T47D (cell line): ENCODE measurements at regions not wholly inside any gene's neighbourhood (a gene's known extent, or its start where the extent isn't known, plus 50 kb on each side); places are given as distances from the start of the nearest gene placed in this dataset.
"Not testable (repeated sequence)": the region's sequence is repeated elsewhere in the genome, so short reads cannot be mapped to it uniquely, and the experiment has no call there.

Experiments
- DNase-seq, 2 experiments: peaks; one replicate each; pipeline versions ENCODE4 v3.0.0 to v3.0.0-alpha.2; 2011 to 2012; ENCODE audit warnings: low read depth in 1 of 2, low spot score in 1 of 2
- JUND ChIP-seq: IDR thresholded peaks from 2 replicates; pipeline ENCODE4 v1.6.1; 2012; ENCODE audit warnings: low read depth
- in situ Hi-C: cut with HindIII; loops from 2 replicates; pipeline ENCODE4 v1.10.0; 2016; ENCODE audit warnings: low sequenced_read_pairs, low pct_unique_long_range_greater_than_20kb

GRCh38 chr4:132383571-132384199, 765.4 kb upstream of the PCDH10 start:
- no peak for TF ChIP-seq JUND
- in situ Hi-C loops = no loop called here
- DNase-seq = no peak

- TF ChIP-seq JUND = no peak
- no peak for DNase-seq
- in situ Hi-C loops = no loop called here
Measured at GRCh38 chr4:132384709-132385108, 764.4 kb upstream of the PCDH10 start.

- no peak for DNase-seq
- TF ChIP-seq JUND = no peak
- in situ Hi-C loops = no loop called here
Measured at GRCh38 chr4:132386130-132386529, 763.0 kb upstream of the PCDH10 start.

- no peak for TF ChIP-seq JUND
- DNase-seq = no peak
- in situ Hi-C loops = no loop called here
Measured at GRCh38 chr4:132387060-132387459, 762.0 kb upstream of the PCDH10 start.

GRCh38 chr4:132395561-132395960, 753.5 kb upstream of the PCDH10 start:
- no peak for DNase-seq
- no peak for TF ChIP-seq JUND
- in situ Hi-C loops = no loop called here

GRCh38 chr4:132396636-132397035, 752.5 kb upstream of the PCDH10 start:
- TF ChIP-seq JUND = no peak
- no peak for DNase-seq
- in situ Hi-C loops = no loop called here

- no peak for TF ChIP-seq JUND
- in situ Hi-C loops = no loop called here
- peak in 1 of 2 experiments; percentile 2 for DNase-seq
Measured at GRCh38 chr4:132417220-132417619, 731.9 kb upstream of the PCDH10 start.

- DNase-seq = no peak
- no peak for TF ChIP-seq JUND
- in situ Hi-C loops = no loop called here
Measured at GRCh38 chr4:132427125-132427524, 722.0 kb upstream of the PCDH10 start.

- in situ Hi-C loops = no loop called here
- no peak for TF ChIP-seq JUND
- DNase-seq = no peak
Measured at GRCh38 chr4:132437117-132437516, 712.0 kb upstream of the PCDH10 start.

GRCh38 chr4:132445386-132445785, 703.7 kb upstream of the PCDH10 start:
- no peak for TF ChIP-seq JUND
- in situ Hi-C loops = no loop called here
- DNase-seq = no peak

GRCh38 chr4:132457987-132458386, 691.1 kb upstream of the PCDH10 start:
- in situ Hi-C loops = not testable (repeated sequence)

GRCh38 chr4:132479543-132479942, 669.6 kb upstream of the PCDH10 start:
- no peak for TF ChIP-seq JUND
- in situ Hi-C loops = no loop called here
- DNase-seq = no peak

More at GRCh38 chr4:132457987-132458386, 691.1 kb upstream of the PCDH10 start:
- not testable (repeated sequence) for DNase-seq

- in situ Hi-C loops = no loop called here
- no peak for TF ChIP-seq JUND
- no peak for DNase-seq
Measured at GRCh38 chr4:132488555-132488954, 660.5 kb upstream of the PCDH10 start.

GRCh38 chr4:132493476-132493875, 655.6 kb upstream of the PCDH10 start:
- no peak for TF ChIP-seq JUND
- in situ Hi-C loops = no loop called here

GRCh38 chr4:132495267-132495812, 653.8 kb upstream of the PCDH10 start:
- in situ Hi-C loops, DNase-seq: not testable (repeated sequence)

More at GRCh38 chr4:132493476-132493875, 655.6 kb upstream of the PCDH10 start:
- DNase-seq = no peak
